IPS-18c (cell line): ENCODE measurements at regions not wholly inside any gene's neighbourhood (a gene's known extent, or its start where the extent isn't known, plus 50 kb on each side); places are given as distances from the start of the nearest gene placed in this dataset.

Source experiments
- H3K4me3 ChIP-seq: 2 replicates; pipeline ENCODE4 v1.7.0; 2013; ENCODE audit warnings: low read depth, mild to moderate bottlenecking, low read length, moderate library complexity; ENCODE audit not compliant: insufficient read depth
- H3K9me3 ChIP-seq: one replicate; pipeline ENCODE4 v1.6.1; 2013; ENCODE audit warnings: mild to moderate bottlenecking, low read length, moderate library complexity; ENCODE audit not compliant: control insufficient read depth, insufficient read depth

DNA sequence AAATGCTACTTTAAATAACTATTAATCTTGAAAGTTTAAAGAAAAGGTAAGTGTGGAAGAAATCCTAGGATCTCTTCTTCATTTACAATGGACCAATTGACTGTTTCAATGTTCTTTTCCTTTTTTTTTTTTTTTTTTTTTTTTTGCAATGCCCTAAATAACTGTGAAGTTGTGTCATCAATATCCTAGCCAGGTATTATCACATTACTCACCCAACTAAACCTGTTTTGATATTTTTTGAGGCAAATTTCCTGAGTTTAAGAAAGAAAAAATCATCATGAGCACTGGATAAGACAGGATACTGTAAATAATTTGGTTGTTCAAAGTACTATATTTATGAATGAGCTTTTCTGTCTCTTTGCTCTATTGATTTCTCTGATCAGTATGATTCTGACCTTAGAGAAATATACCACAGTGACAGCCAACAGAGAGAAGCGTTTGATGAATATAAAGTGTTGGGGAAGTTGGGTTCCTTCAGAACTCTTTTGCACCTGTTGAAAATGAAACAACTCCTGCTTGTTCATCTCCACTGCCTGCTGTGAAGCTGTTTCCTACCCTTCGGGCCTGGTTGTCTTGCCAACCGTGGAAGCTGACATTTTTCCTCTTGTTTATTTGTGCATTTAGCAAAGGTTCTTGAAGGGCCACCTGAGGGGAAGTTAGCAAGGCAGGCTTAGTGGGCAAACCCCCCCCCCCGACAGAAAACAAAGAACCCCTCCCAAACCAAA lies 1220.5 kb upstream of the SLC10A2 start:
- Histone ChIP-seq H3K4me3 (no peak overlapping the region), H3K9me3 (no peaks in the 10 kb centered on the region)

DNA sequence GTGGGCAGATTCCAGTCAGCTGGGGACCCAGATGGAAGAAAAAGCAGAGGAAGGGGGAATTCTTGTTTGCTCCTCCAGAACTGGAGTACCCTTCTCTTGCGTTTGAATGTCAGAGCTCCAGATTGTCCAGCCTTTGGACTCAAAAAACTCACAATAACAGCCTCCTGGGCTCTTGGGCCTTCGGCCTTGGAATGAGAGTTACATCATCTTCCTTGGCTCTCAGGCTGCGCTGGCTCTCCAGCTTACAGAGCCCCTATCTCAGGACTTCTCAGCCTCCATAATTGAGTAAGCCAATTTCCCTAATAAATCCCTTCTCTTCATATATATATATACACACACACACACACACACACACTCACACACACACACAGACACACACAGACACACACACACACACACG lies 1215.7 kb upstream of the SLC10A2 start:
- Histone ChIP-seq H3K4me3 (no peak overlapping the region), H3K9me3 (no peaks in the 10 kb centered on the region)

DNA sequence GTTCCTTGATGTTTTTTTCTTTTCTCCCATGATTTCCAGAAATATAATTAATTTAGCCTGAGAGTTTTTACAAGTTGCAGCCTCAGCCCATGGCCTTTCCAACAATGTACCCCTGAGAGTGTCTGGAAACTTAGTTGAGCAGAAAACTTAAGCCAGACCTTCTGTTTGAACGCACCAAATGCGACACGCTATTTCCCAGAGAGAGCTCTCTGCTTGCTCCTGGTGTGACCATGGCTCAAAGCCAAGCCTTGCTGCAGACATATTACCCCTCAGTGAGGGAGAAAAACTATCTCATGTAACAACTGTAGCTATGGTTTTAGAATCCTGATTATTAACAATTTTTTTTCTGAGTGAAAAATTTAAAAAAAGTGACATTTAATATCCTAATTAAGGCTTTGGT lies 1204.5 kb upstream of the SLC10A2 start:
- Histone ChIP-seq H3K9me3 (no peaks in the 10 kb centered on the region), H3K4me3 (no peak overlapping the region)

DNA sequence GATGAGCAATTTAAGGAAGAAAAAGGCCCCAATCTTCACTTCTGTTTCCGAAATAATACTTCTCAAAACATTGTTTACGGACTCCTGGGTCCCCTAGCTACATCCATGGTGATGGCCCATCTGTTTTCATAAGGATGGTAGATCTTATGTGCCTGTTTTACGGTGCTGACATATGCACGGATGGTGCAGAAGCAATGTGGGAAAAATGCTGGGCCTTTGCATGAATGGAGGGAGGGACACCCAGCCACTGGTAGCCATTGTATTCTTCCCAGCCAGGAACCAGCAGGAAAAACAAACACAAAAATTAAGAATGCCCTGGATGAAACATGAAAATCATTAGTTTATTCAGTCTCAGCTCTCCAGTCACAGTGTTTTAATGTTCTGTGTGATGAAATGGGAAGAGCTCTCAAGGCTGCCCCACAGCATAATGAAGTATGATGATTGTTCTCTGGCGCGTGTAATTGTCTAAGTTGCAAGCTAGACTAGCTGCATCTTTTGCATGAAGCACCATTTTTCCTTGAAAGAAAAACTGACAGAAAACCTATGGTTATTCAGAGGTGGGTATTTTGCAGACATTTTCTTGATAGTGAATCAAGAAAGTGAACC lies 1201.1 kb upstream of the SLC10A2 start:
- H3K4me3 ChIP-seq = no peak overlapping the region
- no peaks in the 10 kb centered on the region for H3K9me3 ChIP-seq

DNA sequence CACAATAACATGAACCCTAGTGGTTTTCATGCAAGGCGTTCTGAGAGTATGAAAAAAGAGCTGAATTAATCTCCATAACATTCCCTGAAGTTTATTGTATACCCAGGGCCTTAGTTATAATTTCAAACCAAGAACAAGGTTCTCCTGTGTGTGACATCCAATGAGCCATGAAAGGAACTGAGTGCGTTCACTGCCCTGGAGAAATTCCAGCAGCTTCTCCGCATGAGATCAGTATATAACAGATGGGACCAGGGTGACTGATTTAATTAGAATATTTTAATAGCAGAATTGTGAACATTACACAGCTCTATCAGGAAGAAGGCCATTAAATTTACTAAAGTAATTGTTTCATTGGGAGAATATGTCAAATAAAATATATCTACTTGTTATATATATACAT lies 1190.5 kb upstream of the SLC10A2 start:
- Histone ChIP-seq H3K9me3 (no peaks in the 10 kb centered on the region), H3K4me3 (no peak overlapping the region)

DNA sequence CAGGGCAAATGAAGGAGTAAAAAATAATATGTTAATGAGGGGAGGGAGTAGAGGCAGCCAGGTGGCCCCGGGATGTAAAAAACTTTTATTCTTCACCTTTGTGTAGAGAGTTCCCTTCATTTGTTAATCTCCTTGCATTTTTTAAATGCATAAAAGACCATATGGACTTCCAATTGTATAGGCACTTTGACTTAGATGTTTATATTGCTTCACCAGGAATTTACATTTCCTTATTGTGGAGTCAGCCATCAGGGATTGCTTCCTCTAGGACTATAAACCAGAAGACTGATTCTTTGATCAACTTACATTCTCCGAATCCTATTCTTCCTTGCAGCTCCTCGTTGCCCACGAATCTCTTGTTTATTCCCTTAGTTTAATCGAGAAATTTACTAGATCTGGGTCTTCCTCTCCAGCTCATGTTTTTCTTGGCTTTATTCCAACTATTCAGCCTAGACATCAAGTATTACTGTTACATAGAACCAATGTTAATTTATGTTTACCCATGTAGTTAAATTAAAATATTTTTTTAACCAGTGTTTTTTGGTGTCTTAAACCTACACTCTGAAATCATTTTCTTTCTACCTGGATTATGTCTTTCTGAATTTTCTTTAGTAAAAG lies 1187.0 kb upstream of the SLC10A2 start:
- no peaks in the 10 kb centered on the region for H3K9me3 ChIP-seq
- no peak overlapping the region for H3K4me3 ChIP-seq

DNA sequence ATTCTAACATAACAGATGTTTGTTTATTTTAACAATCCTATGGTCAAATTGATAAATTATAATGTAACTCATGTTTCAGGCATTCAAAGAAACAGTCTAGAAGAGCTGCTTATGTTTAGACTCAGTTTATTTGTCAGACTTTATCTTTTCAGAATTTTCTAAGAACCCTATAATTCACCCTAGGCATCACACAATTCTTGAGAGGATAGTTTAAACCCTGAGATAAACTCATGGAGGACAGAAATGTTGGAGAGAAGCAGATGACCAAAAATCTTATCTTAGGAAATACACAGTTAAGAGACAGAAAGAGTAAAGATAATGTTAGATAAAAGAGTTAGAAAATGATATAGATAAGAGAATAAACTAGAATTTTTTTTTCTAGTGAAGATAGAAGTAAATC lies 1185.7 kb upstream of the SLC10A2 start:
- Histone ChIP-seq H3K4me3 (no peak overlapping the region), H3K9me3 (no peaks in the 10 kb centered on the region)

DNA sequence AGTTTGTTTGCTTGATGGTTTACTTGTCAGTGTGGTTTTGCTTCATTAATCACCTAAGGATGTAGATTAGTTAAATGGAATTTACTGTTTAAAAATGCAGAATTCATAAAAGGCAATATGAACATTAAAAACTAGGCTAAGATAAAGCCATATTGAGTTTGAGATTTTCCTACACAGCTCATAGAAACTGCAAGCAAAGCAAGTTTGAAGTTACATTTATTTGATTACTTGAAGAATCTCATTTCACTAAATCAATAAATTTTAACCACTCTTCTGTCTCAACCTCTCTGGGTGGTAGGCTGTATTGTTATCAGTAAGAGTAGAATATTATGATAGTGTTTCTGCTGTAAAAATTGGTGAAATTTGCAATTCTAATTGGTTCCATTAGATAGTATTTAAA lies 1180.7 kb upstream of the SLC10A2 start:
- Histone ChIP-seq H3K4me3 (no peak overlapping the region), H3K9me3 (no peaks in the 10 kb centered on the region)

DNA sequence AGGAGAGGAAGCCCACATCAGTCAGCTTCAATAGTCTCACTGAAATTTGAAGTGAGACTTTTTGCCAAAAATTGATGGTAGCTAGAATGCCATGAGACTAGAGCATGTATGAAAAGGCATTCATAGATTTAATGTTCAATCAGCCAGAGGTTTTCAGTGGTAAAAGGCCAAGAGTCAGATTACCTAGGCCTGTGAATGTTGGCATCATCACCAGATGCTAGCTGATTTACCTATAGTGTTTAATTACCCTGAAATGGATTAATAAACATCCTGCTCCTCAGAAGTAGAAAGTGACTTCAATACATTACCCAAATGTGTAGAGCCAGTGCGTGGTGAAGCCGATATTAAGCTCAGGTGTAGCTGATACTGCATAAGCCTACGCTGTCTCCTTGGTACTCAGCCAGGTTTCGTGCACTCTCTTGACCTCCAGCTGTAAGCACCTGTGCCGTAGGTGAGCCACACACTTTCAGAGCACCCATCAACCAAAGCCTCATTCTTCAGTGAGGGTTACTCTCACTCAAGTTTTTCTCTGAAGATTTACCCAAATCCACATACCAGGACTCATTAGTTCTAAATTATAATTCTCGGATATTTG lies 1140.3 kb upstream of the SLC10A2 start:
- H3K9me3 ChIP-seq = peaks cover 3% of the 10 kb centered on the region
- H3K4me3 ChIP-seq = no peak overlapping the region

DNA sequence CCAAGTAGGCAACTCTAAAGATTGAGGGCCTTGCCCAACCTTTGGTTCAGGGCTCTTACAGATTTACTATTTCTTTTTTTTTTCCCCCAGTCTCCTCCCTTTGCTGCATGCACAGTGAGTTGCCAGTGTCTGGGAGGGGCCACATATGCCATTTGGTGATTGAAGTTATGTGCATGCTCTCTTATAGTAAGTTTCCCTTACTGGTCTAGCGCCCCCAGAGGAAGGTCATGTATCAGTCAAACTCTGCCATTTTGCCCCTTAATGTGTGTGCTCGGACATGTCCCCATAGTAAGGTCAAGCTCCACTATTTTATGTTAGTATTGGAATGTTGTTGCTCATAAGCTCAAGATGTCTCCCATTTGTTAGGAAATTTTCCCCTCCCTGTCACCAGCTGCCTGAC lies 1138.0 kb upstream of the SLC10A2 start:
- no peak overlapping the region for H3K4me3 ChIP-seq
- peaks cover 3% of the 10 kb centered on the region for H3K9me3 ChIP-seq

DNA sequence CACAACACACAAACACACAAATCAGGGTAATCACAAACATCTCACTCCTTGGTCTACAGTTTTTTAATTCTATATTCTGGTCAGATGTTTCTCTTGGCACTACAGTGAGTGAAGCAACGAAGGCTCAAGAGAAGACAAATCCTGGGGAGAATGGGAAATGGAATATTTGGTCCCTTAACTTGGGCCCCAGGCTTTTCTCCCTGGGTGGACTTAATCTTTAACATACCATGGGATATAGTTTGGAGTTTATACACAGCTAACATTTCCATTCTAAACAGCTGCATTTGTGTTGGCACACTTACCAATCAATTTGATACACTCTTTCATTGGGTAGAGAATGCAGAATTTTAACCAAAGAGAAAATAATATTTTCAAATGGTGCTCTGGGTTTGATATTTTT lies 1132.6 kb upstream of the SLC10A2 start:
- no peak overlapping the region for H3K4me3 ChIP-seq
- no peaks in the 10 kb centered on the region for H3K9me3 ChIP-seq

DNA sequence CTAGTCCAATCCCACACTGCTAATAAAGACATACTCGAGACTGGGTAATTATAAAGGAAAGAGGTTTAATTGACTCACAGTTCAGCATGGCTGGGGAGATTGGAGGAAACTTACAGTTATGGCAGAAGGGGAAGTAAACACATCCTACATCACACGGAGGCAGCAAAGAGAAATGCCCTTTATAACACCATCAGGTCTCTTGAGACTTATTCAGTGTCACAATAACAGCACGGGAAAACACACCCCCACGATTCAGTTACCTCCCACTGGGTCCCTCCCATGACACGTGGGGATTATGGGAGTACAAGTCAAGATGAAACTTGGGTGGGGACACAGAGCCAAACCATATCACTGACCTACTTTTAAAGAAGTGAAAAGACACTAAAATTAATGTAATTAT lies 1130.4 kb upstream of the SLC10A2 start:
- H3K9me3 ChIP-seq = no peaks in the 10 kb centered on the region
- no peak overlapping the region for H3K4me3 ChIP-seq

DNA sequence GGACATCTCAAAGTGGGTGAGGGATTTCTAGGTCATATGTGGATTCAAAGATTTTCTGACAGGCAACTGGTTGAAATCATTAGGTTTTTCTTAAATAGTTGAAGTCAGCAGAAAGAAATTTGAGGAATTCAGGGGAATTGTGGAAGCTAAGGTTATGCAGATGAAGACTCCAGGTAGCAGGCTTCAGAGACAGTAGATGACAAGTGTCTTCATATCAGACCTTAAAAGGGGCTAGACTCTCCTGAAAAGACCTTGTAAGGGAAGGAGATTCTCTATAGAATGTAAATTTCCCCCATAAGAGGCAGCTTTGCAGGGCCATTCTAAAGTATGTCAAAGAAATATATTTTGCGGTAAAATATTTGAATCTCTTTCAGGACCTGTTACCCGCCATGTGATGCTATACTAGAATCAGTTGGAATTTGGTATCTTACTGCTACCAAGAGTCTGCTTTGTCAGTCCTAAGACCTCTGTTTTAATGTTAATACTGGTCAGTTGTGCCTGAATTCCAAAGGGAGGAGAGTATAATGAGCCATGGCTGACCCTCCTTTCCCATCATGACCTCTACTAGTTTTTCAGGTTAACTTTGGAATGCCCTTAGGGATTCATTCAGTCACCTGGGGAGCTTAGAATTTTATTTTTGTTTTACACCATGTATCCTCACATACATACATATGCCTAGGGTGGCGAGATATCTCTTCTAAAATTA lies 1115.5 kb upstream of the SLC10A2 start:
- H3K9me3 ChIP-seq = peaks cover 3% of the 10 kb centered on the region
- no peak overlapping the region for H3K4me3 ChIP-seq

DNA sequence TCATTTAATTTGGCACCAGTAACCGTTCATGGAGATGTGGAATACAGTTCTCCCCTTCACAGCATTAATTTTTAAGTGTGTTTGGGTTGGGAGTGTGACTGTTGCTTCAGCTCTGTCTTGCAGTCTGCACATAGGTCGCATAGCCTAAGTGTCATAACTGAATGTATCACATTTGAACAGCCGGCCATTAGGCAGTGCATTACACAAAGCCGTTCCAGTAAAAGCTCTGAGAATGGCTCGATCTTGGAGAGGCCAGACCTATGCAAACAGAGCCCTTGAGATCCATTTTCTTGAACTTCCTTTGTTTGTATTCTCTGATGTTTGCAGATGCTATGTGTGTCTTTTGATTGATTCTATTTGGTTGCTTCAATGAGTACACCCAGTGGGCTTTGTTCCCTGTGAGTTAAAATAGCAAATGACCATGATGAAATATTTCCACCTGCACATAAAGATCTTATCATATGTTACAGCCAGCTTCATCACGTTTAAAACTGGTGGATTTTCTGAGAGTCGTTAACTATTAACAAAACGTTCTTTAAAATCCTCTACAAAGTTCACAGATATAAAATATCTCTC lies 1104.9 kb upstream of the SLC10A2 start:
- Histone ChIP-seq H3K4me3 (no peak overlapping the region), H3K9me3 (no peaks in the 10 kb centered on the region)

DNA sequence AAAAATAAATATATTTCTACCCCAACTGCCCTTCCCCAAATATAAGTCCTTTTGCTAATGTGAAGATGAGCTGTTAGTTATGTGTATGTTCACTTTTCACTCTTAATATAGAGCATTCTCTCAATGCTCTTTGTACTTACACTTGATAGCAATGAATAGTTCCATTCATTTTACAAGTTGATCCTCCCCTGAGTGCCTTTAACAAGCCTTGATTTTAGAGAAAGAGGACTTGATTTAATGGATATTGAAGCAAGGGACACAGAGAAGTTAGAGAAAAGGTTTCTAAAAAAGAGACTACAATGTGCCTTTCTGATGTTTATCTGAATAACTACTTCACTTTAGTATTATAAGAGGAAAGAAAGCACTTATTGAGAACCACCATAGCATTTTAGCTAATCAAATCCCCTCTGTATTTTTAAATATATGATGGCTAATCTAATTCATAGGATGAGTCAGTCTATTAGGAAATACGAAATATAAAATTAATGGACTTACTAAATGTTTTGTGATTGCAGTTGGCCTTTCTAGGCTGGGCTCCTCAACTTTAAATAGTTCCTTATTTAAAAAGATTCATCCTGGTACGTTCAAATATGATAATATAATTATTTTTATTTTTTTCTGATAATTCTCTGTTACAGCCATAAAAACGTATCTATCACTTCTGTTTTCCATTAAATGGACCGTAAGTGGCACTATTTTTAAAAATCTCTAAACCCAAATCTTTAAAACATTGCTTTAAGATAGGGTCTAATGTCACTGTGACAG lies 1097.8 kb upstream of the SLC10A2 start:
- no peaks in the 10 kb centered on the region for H3K9me3 ChIP-seq
- H3K4me3 ChIP-seq = no peak overlapping the region

DNA sequence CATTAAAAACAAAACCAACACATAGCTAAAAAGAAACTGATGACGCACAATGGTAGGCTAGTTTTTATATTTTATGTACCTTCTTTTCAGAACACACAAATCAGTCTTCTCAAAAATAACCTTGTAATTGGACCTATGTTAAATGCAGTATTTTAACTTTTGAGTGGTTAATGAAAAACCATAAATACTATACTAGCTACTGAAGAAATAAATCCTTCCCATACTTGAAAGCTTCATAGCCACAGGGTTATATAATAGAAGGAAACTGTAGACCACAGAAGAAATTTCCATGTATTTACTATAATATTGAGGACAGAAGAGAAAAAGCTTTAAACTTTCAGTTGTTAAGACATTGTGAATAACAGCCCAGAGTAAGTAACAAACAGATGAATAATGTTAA lies 1094.3 kb upstream of the SLC10A2 start:
- Histone ChIP-seq H3K4me3 (no peak overlapping the region), H3K9me3 (no peaks in the 10 kb centered on the region)
